Activated CD4-positive, alpha-beta T cell treated with anti-CD3 and anti-CD28 coated beads, Interleukin-2, amount 10 ng/mL, durations not matched to agents 24 days and 14 days (primary cell): ENCODE measurements at regions not wholly inside any gene's neighbourhood (a gene's known extent, or its start where the extent isn't known, plus 50 kb on each side); places are given as distances from the start of the nearest gene placed in this dataset.

Source experiments
- DNase-seq: peaks from one replicate; pipeline ENCODE4 v3.0.0; 2022
- H3K27ac Mint-ChIP-seq: one replicate; pipeline ENCODE4 v1.8.0; 2022; ENCODE audit warnings: mild to moderate bottlenecking, mixed read lengths
- H3K27me3 Mint-ChIP-seq: one replicate; pipeline ENCODE4 v1.8.0; 2022; ENCODE audit warnings: mixed read lengths
- H3K36me3 Mint-ChIP-seq: one replicate; pipeline ENCODE4 v1.8.0; 2022; ENCODE audit warnings: low read depth, mild to moderate bottlenecking, mixed read lengths
- H3K4me1 Mint-ChIP-seq: one replicate; pipeline ENCODE4 v1.8.0; 2021; ENCODE audit warnings: mixed read lengths
- H3K4me3 Mint-ChIP-seq: one replicate; pipeline ENCODE4 v1.8.0; 2022; ENCODE audit warnings: mild to moderate bottlenecking, moderate library complexity, mixed read lengths
- H3K9me3 Mint-ChIP-seq: one replicate; pipeline ENCODE4 v1.8.0; 2021; ENCODE audit warnings: mixed read lengths
- intact Hi-C: fragments of 100-400 bp; cut with micrococcal nuclease; formaldehyde crosslinking; loops from one replicate; pipeline ENCODE4 v1.15.1; 2023

DNA sequence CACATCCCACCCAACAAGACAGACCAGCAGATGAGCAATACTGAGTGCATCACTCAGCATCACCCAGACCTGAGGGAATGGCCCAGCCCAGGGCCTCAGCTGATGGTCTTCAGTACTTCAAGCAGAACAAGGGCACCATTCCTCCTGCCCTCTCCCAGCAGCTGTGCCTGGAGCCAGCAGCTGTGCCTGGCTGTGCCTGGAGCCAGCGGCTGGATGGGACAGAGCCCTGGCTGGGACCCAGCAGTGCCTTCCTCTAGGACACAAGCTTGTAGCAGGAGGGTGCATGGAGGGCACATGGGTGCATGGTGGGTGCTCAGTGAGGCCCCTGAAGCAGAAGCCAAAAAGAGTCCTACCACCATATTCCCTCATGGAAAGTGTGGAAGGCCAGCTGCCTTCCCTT is 583.8 kb downstream of the NPHP4 start:
- no peak overlapping the region for H3K27ac Mint-ChIP-seq
- no peaks in the 10 kb centered on the region for H3K9me3 Mint-ChIP-seq
- H3K36me3 Mint-ChIP-seq = no peaks in the 10 kb centered on the region
- no peaks in the 10 kb centered on the region for H3K27me3 Mint-ChIP-seq
- DNase-seq = no peak
- H3K4me3 Mint-ChIP-seq = no peak overlapping the region
- intact Hi-C loops = no loop called here
- no peaks in the 10 kb centered on the region for H3K4me1 Mint-ChIP-seq

DNA sequence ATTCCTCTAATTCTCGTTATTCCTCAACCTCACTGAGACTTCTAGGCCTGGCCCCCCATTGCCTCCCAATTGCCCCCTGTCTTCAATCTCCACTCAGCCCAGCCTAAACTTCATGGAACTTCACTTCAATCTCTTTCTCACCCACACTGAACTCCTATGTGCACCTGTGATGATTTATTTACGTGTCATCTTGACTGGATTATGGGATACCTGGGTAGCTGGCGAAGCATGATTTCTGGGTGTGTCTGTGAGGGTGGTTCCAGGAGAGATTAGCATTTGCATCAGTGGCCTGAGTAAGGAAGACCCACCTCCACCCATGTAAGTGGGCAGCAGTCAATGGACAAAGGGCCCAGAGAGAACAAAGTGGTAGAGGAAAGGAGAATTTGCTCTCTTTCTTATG is 587.0 kb downstream of the NPHP4 start:
- Mint-ChIP-seq H3K27me3 (no peaks in the 10 kb centered on the region), H3K4me1 (no peaks in the 10 kb centered on the region), H3K27ac (no peak overlapping the region), H3K4me3 (no peak overlapping the region), H3K9me3 (no peaks in the 10 kb centered on the region), H3K36me3 (no peaks in the 10 kb centered on the region)
- no peak for DNase-seq
- intact Hi-C loops = no loop called here

GRCh38 chr1:5404412-5405203 is 587.6 kb downstream of the NPHP4 start:
- no peak overlapping the region for H3K27ac Mint-ChIP-seq
- peaks cover 2% of the 10 kb centered on the region for H3K4me1 Mint-ChIP-seq
- no peak overlapping the region for H3K4me3 Mint-ChIP-seq
- DNase-seq = no peak
- no peaks in the 10 kb centered on the region for H3K36me3 Mint-ChIP-seq
- intact Hi-C loops = no loop called here
- no peaks in the 10 kb centered on the region for H3K9me3 Mint-ChIP-seq
- H3K27me3 Mint-ChIP-seq = no peaks in the 10 kb centered on the region

GRCh38 chr1:5403935-5404334 is 588.3 kb downstream of the NPHP4 start:
- H3K9me3 Mint-ChIP-seq = peaks cover 4% of the 10 kb centered on the region
- peaks cover 2% of the 10 kb centered on the region for H3K27me3 Mint-ChIP-seq
- H3K27ac Mint-ChIP-seq = no peak overlapping the region
- intact Hi-C loops = no loop called here
- no peak overlapping the region for H3K4me3 Mint-ChIP-seq
- DNase-seq = no peak
- peaks cover 2% of the 10 kb centered on the region for H3K4me1 Mint-ChIP-seq
- H3K36me3 Mint-ChIP-seq = no peaks in the 10 kb centered on the region

DNA sequence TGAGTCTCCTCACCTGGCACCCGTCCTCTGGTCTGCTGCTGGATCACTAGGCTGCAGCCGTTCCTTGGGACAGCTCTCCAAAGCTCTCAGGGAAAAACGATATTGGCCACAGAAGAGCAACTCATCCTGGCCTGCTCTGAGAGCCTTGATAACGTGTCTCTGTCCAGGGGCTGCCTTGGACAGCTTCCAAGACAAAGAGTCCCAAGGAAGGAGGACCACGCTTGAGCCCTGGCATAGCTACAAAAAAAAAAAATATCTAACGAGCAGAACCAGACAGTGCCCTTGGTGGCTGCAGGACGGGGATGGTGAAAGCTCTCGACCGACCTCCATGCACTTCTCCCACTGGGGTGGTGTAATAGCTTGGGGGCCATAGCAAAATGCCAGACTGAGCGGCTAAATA is 589.6 kb downstream of the NPHP4 start:
- Mint-ChIP-seq H3K27ac (no peak overlapping the region), H3K4me3 (no peak overlapping the region), H3K36me3 (no peaks in the 10 kb centered on the region), H3K4me1 (peaks cover 2% of the 10 kb centered on the region), H3K9me3 (peaks cover 5% of the 10 kb centered on the region), H3K27me3 (peaks cover 5% of the 10 kb centered on the region)
- DNase-seq = no peak
- intact Hi-C loops = no loop called here

- intact Hi-C loops = no loop called here
- peaks cover 11% of the 10 kb centered on the region for H3K9me3 Mint-ChIP-seq
- DNase-seq = no peak
- peaks cover 5% of the 10 kb centered on the region for H3K27me3 Mint-ChIP-seq
- no peak overlapping the region for H3K4me3 Mint-ChIP-seq
- H3K27ac Mint-ChIP-seq = no peak overlapping the region
- H3K36me3 Mint-ChIP-seq = no peaks in the 10 kb centered on the region
- H3K4me1 Mint-ChIP-seq = peaks cover 2% of the 10 kb centered on the region
Observed at GRCh38 chr1:5399771-5400170, 592.5 kb downstream of the NPHP4 start.

DNA sequence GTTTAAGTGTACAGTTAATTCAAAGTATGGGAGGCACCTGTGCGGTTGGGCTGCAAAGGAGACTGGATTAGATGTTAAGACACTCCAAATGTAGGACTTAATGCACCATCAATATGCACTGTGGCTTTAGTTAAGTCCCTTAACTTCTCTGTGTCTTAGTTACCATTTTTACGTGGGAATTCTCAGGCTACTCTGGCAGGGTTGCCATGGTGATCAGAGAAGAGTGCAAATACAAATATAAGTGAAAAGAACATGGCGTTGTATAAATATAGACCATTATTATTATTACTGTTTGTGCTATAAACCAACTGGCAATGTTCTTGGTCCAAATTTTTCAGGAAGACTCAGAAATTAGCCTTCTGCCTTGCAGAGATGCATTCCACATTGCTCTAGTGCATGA is 595.6 kb downstream of the NPHP4 start:
- H3K4me1 Mint-ChIP-seq = peaks cover 5% of the 10 kb centered on the region
- H3K36me3 Mint-ChIP-seq = no peaks in the 10 kb centered on the region
- H3K4me3 Mint-ChIP-seq = no peak overlapping the region
- no peak for DNase-seq
- intact Hi-C loops = no loop called here
- peaks cover 14% of the 10 kb centered on the region for H3K9me3 Mint-ChIP-seq
- peaks cover 9% of the 10 kb centered on the region for H3K27me3 Mint-ChIP-seq
- no peak overlapping the region for H3K27ac Mint-ChIP-seq

GRCh38 chr1:5394111-5394510 is 598.1 kb downstream of the NPHP4 start:
- Mint-ChIP-seq H3K9me3 (peaks cover 12% of the 10 kb centered on the region), H3K36me3 (no peaks in the 10 kb centered on the region), H3K27ac (no peak overlapping the region), H3K27me3 (peaks cover 9% of the 10 kb centered on the region), H3K4me1 (peaks cover 14% of the 10 kb centered on the region), H3K4me3 (no peak overlapping the region)
- intact Hi-C loops = no loop called here
- no peak for DNase-seq

DNA sequence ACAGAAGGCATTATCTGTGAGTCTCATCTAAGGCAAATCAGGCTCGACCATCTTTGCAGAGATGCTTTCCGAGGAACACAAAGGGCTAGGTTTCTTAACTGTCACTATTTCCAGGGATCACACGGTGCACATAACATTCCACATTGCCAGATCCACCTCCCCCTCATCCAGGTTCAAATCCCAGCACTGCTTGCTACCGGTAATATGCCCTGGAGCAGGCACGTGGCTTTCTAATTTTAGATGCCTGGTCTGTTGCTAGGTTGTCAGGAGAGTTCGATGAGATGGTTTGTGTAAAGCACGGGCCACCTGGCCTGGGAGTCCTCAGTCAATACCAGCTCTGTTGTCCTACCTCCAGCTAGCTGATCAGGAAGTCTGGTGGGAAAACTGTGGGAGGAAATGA is 598.6 kb downstream of the NPHP4 start:
- Mint-ChIP-seq H3K4me1 (peaks cover 20% of the 10 kb centered on the region), H3K36me3 (no peaks in the 10 kb centered on the region), H3K4me3 (no peak overlapping the region), H3K27me3 (peaks cover 5% of the 10 kb centered on the region), H3K9me3 (peaks cover 9% of the 10 kb centered on the region), H3K27ac (no peak overlapping the region)
- intact Hi-C loops = no loop called here
- DNase-seq = no peak

DNA sequence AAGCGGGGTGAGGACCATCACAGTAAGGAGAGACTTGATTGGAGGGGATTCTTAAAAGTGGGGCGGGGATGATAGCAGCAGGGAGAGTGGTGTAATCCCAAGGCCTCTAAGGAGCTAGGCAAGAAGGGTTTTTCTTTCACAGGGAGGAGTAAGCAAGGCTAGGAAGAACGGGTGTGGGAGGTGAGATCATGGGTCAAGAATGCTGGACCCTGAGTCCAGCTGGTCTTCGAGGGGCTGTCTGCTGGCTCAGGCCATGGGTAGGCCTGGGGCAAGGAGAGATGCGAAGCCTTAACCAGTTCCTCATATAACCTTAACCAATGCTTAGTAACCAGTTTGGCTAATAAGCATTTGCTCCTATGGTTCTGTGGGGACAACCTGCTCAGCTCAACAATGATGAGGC is 599.1 kb downstream of the NPHP4 start:
- Mint-ChIP-seq H3K9me3 (peaks cover 9% of the 10 kb centered on the region), H3K27ac (no peak overlapping the region), H3K4me3 (no peak overlapping the region), H3K36me3 (no peaks in the 10 kb centered on the region), H3K27me3 (peaks cover 5% of the 10 kb centered on the region), H3K4me1 (peaks cover 24% of the 10 kb centered on the region)
- intact Hi-C loops = no loop called here
- DNase-seq = no peak

DNA sequence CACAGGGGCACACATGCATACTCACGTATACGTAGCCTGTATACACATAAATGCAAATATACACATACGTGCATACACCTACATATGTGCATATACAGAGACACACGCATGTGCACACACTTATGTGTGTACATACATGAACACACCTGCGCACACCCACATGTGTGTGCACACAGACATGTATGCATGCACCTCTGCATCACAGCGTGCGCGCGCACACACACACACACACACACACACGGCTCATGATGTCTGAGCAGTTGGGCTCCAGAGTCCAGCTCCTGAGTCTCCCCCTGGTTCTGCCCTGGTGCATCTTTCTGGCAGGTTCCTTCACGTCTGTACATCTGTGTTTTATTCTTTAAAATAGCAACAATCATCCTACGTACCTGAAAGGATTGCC is 600.5 kb downstream of the NPHP4 start:
- Mint-ChIP-seq H3K9me3 (peaks cover 9% of the 10 kb centered on the region), H3K4me1 (peaks cover 25% of the 10 kb centered on the region), H3K4me3 (no peak overlapping the region), H3K36me3 (no peaks in the 10 kb centered on the region), H3K27me3 (peaks cover 5% of the 10 kb centered on the region), H3K27ac (no peak overlapping the region)
- intact Hi-C loops = no loop called here
- no peak for DNase-seq

- Mint-ChIP-seq H3K4me3 (no peak overlapping the region), H3K36me3 (no peaks in the 10 kb centered on the region), H3K4me1 (peaks cover 25% of the 10 kb centered on the region), H3K27me3 (peaks cover 5% of the 10 kb centered on the region), H3K9me3 (peaks cover 6% of the 10 kb centered on the region), H3K27ac (no peak overlapping the region)
- DNase-seq = no peak
- intact Hi-C loops = no loop called here
Observed at GRCh38 chr1:5390504-5390903, 601.7 kb downstream of the NPHP4 start.

GRCh38 chr1:5389101-5389885 is 602.9 kb downstream of the NPHP4 start:
- Mint-ChIP-seq H3K4me3 (peak overlapping the region; percentile 78), H3K27ac (peak overlapping the region; percentile 80)

GRCh38 chr1:5388622-5389021 is 603.6 kb downstream of the NPHP4 start:
- peaks cover 2% of the 10 kb centered on the region for H3K27me3 Mint-ChIP-seq
- peaks cover 22% of the 10 kb centered on the region for H3K4me1 Mint-ChIP-seq
- intact Hi-C loops = no loop called here
- peak; percentile 71 for DNase-seq
- no peaks in the 10 kb centered on the region for H3K9me3 Mint-ChIP-seq
- H3K36me3 Mint-ChIP-seq = no peaks in the 10 kb centered on the region
- H3K27ac Mint-ChIP-seq = peak overlapping the region; percentile 80
- H3K4me3 Mint-ChIP-seq = peak overlapping the region; percentile 78

More at GRCh38 chr1:5389101-5389885, 602.9 kb downstream of the NPHP4 start:
- Mint-ChIP-seq H3K4me1 (peaks cover 25% of the 10 kb centered on the region), H3K9me3 (peaks cover under 1% of the 10 kb centered on the region), H3K27me3 (peaks cover 2% of the 10 kb centered on the region), H3K36me3 (no peaks in the 10 kb centered on the region)
- DNase-seq = peak; percentile 81
- intact Hi-C loops = no loop called here
